IMR-90 (cell line): ENCODE measurements at regions not wholly inside any gene's neighbourhood (a gene's known extent, or its start where the extent isn't known, plus 50 kb on each side); places are given as distances from the start of the nearest gene placed in this dataset.

Source experiments
- ATAC-seq: fragments of 200-7000 bp; cut with Tn5 transposase; 2 replicates; pipeline ENCODE4 v1.9.1; 2020; ENCODE audit warnings: low read depth, mild to moderate bottlenecking, moderate library complexity
- BruUV-seq: library from RNA; stranded (reverse); fragments of 400-500 nt; replicated peaks from 2 replicates; lab custom pipeline; 2021; lab: Mats Ljungman, UMichigan
- CTCF ChIA-PET: fragments of 300-600 bp; formaldehyde crosslinking; extraction: SDS; loops from one replicate; lab custom pipeline; 2021; ENCODE audit warnings: antibody characterized with exemption; lab: Yijun Ruan, JAX
- POLR2A ChIA-PET: fragments of 300-600 bp; sonication (Branson Sonifier 250); formaldehyde crosslinking; loops from one replicate; lab custom pipeline; 2022; ENCODE audit warnings: antibody characterized with exemption; ENCODE audit not compliant: unreplicated experiment; lab: Charles Lee
- DNase-seq: peaks from one replicate; pipeline ENCODE4 v3.0.0; 2013
- H2AFZ ChIP-seq: replicated peaks from 2 replicates; pipeline ENCODE3; 2013; ENCODE audit warnings: low read length, mild to moderate bottlenecking; ENCODE audit not compliant: poor library complexity
- H2AK5ac ChIP-seq: 2 replicates; pipeline ENCODE4 v1.6.1; 2013; ENCODE audit warnings: low read depth, low read length, inconsistent platforms
- H2AK9ac ChIP-seq: replicated peaks from 2 replicates; pipeline ENCODE3; 2013; ENCODE audit warnings: mild to moderate bottlenecking, low read depth, low read length, moderate library complexity; ENCODE audit not compliant: poor library complexity
- H2BK120ac ChIP-seq: 2 replicates; pipeline ENCODE4 v1.6.1; 2013; ENCODE audit warnings: low read depth, low read length, inconsistent platforms
- H2BK15ac ChIP-seq: 3 replicates; pipeline ENCODE4 v1.6.1; 2013; ENCODE audit warnings: low read depth, low read length, inconsistent platforms
- H2BK20ac ChIP-seq: 2 replicates; pipeline ENCODE4 v1.6.1; 2013; ENCODE audit warnings: low read depth, mild to moderate bottlenecking, inconsistent platforms, low read length, moderate library complexity
- H2BK5ac ChIP-seq: 2 replicates; pipeline ENCODE4 v1.6.1; 2013; ENCODE audit warnings: mild to moderate bottlenecking, low read depth, low read length, inconsistent platforms; ENCODE audit not compliant: poor library complexity, severe bottlenecking
- H3K14ac ChIP-seq: replicated peaks from 2 replicates; pipeline ENCODE4 v1.6.1; 2013; ENCODE audit warnings: low read depth, low read length, inconsistent platforms
- H3K18ac ChIP-seq: 2 replicates; pipeline ENCODE4 v1.6.1; 2013; ENCODE audit warnings: low read depth, low read length, control low read depth
- H3K23ac ChIP-seq: 2 replicates; pipeline ENCODE4 v1.6.1; 2013; ENCODE audit warnings: low read depth, low read length, inconsistent platforms
- H3K27ac ChIP-seq: 2 replicates; pipeline ENCODE4 v1.5.1; 2013; ENCODE audit warnings: mild to moderate bottlenecking, control low read depth, low read length; ENCODE audit not compliant: insufficient read depth
- H3K27me3 ChIP-seq: 2 replicates; pipeline ENCODE4 v1.6.1; 2013; ENCODE audit warnings: low read length; ENCODE audit not compliant: control insufficient read depth, insufficient read depth
- H3K36me3 ChIP-seq: 2 replicates; pipeline ENCODE4 v1.6.1; 2013; ENCODE audit warnings: low read length, mixed read lengths; ENCODE audit not compliant: control insufficient read depth, insufficient read depth
- H3K4ac ChIP-seq: 2 replicates; pipeline ENCODE4 v1.6.1; 2013; ENCODE audit warnings: low read depth, low read length, inconsistent platforms
- H3K4me1 ChIP-seq: 2 replicates; pipeline ENCODE4 v1.6.1; 2013; ENCODE audit warnings: low read length, mixed read lengths; ENCODE audit not compliant: control insufficient read depth, insufficient read depth
- H3K4me2 ChIP-seq: 2 replicates; pipeline ENCODE4 v1.6.1; 2013; ENCODE audit warnings: low read depth, mild to moderate bottlenecking, control low read depth, low read length, moderate library complexity
- H3K4me3 ChIP-seq: 2 replicates; pipeline ENCODE4 v1.5.1; 2013; ENCODE audit warnings: low read depth, mild to moderate bottlenecking, control low read depth, low read length, moderate library complexity; ENCODE audit not compliant: insufficient read depth
- H3K56ac ChIP-seq: 2 replicates; pipeline ENCODE4 v1.6.1; 2013; ENCODE audit warnings: low read length, inconsistent platforms; ENCODE audit not compliant: insufficient read depth; ENCODE audit errors: extremely low read depth
- H3K79me1 ChIP-seq, 2 experiments: 2 replicates each; pipeline ENCODE4 v1.6.1; 2013; ENCODE audit warnings: low read length in 2 of 2, inconsistent platforms in 1 of 2, low read depth in 1 of 2
- H3K9ac ChIP-seq: 2 replicates; pipeline ENCODE4 v1.6.1; 2013; ENCODE audit warnings: low read depth, low read length, control low read depth
- H3K9me1 ChIP-seq: 2 replicates; pipeline ENCODE4 v1.6.1; 2013; ENCODE audit warnings: low read length, inconsistent platforms; ENCODE audit not compliant: insufficient read depth
- H3K9me3 ChIP-seq: 2 replicates; pipeline ENCODE4 v1.6.1; 2013; ENCODE audit warnings: low read length; ENCODE audit not compliant: control insufficient read depth, insufficient read depth
- H4K20me1 ChIP-seq: 2 replicates; pipeline ENCODE4 v1.6.1; 2013; ENCODE audit warnings: low read length, inconsistent platforms; ENCODE audit not compliant: insufficient read depth
- H4K5ac ChIP-seq: 2 replicates; pipeline ENCODE4 v1.6.1; 2013; ENCODE audit warnings: mild to moderate bottlenecking, low read depth, low read length, control low read depth
- H4K8ac ChIP-seq, 2 experiments: 2 replicates each; pipeline ENCODE4 v1.6.1; 2013; ENCODE audit warnings: low read depth in 2 of 2, low read length in 2 of 2, control low read depth in 1 of 2, inconsistent platforms in 1 of 2
- H4K91ac ChIP-seq: 2 replicates; pipeline ENCODE4 v1.6.1; 2013; ENCODE audit warnings: low read depth, low read length, inconsistent platforms; ENCODE audit not compliant: insufficient read depth
- CEBPB ChIP-seq: IDR thresholded peaks from 2 replicates; pipeline ENCODE4 v1.6.1; 2012; ENCODE audit warnings: low read depth, low read length, improper control_type of control experiment
- MXI1 ChIP-seq: IDR thresholded peaks from 2 replicates; pipeline ENCODE4 v1.6.1; 2012; ENCODE audit warnings: low read depth, mild to moderate bottlenecking, low read length, moderate library complexity, borderline replicate concordance
- POLR2A ChIP-seq: IDR thresholded peaks from 2 replicates; pipeline ENCODE4 v1.6.1; 2012; ENCODE audit warnings: mild to moderate bottlenecking, low read depth, low read length
- WGBS, 2 experiments: methylation state at CpG; one replicate each; pipeline versions ENCODE4 v1.1.5 to v1.1.7; 2013; ENCODE audit warnings: missing lambda C conversion rate in 2 of 2; ENCODE audit not compliant: insufficient read length in 1 of 2; ENCODE audit errors: extremely low coverage in 2 of 2; 5-methylcytosine and 5-hydroxymethylcytosine counted together
- dilution Hi-C: fragments of 300-500 bp; cut with HindIII; formaldehyde crosslinking; loops from one replicate; pipeline ENCODE4 v1.14.3; 2018; ENCODE audit warnings: low sequenced_read_pairs; ENCODE audit not compliant: unreplicated experiment
- in situ Hi-C: fragments of 300-500 bp; cut with MboI; formaldehyde crosslinking; loops from 3 replicates; pipeline ENCODE4 v1.14.3; 2019; ENCODE audit warnings: low sequenced_read_pairs, inconsistent platforms, mixed read lengths
- intact Hi-C: fragments of 100-400 bp; cut with micrococcal nuclease; formaldehyde crosslinking; loops from 2 replicates; pipeline ENCODE4 v1.10.0; 2022

DNA sequence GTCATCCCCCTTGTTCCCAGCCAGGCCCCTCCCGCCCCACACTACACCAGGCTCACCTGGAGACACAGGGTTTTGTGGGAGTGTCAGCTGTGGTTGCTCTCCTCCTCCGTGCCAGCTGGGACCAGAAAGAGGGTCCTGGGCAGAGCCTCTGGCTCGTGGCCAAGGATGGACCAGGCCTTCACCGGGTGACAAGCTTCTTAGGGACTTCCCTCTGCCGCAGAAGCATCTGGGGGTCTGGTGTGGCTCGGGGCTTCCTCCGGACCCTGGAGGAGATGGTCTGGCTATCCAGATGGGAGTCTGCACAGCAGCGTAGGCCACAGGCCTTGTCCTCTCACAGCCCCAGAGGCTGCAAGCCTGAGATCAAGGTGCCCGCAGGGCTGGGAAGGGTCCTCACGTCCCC lies 63.8 kb upstream of the CFAP46 start:
- Histone ChIP-seq H4K91ac (no peak overlapping the region), H3K56ac (no peak overlapping the region), H4K20me1 (no peaks in the 10 kb centered on the region), H2BK15ac (no peak overlapping the region), H3K27me3 (peaks cover 2% of the 10 kb centered on the region; the same call in 1 of the 2 replicates), H2AK9ac (no peak overlapping the region), H3K27ac (no peak overlapping the region), H4K8ac (no peak overlapping the region), H3K9me3 (no peaks in the 10 kb centered on the region; the same call in 1 of the 2 replicates), H3K4ac (no peak overlapping the region), H3K18ac (no peak overlapping the region), H3K4me3 (no peak overlapping the region), H2BK120ac (no peak overlapping the region), H3K9ac (no peak overlapping the region), H2AFZ (no peak overlapping the region), H3K4me2 (no peak overlapping the region), H3K36me3 (no peaks in the 10 kb centered on the region), H3K14ac (no peak overlapping the region), H2BK5ac (no peak overlapping the region), H3K4me1 (no peaks in the 10 kb centered on the region), H3K79me1 (no peaks in the 10 kb centered on the region), H4K5ac (no peak overlapping the region), H2BK20ac (no peak overlapping the region), H3K23ac (no peak overlapping the region), H2AK5ac (no peak overlapping the region), H3K9me1 (no peaks in the 10 kb centered on the region)
- ChIA-PET CTCF (no interaction called here), POLR2A (no interaction called here)
- dilution Hi-C loops (no loop called here), intact Hi-C loops (no loop called here), in situ Hi-C loops (no loop called here)
- DNase-seq (no peak), ATAC-seq (no peak)
- WGBS, 2 experiments: 53% methylated on average over 3 of the region's 10 CpGs; no CpG with 5 or more reads in 1 of the 2 experiments
- no TSS peak for BruUV-seq
- no peak for TF ChIP-seq CEBPB
- no peak for TF ChIP-seq MXI1
- no peak for TF ChIP-seq POLR2A
